K562 (cell line): ENCODE measurements at regions not wholly inside any gene's neighbourhood (a gene's known extent, or its start where the extent isn't known, plus 50 kb on each side); places are given as distances from the start of the nearest gene placed in this dataset.

ENCODE experiments used
- ATAC-seq: fragments of 200-7000 bp; cut with Tn5 transposase; 3 replicates; pipeline ENCODE4 v1.9.1; 2020; ENCODE audit warnings: moderate library complexity
- BruUV-seq: library from RNA; stranded (reverse); fragments of 400-500 nt; replicated peaks from 2 replicates; lab custom pipeline; 2021; lab: Mats Ljungman, UMichigan
- CTCF ChIA-PET: fragments of 300-600 bp; formaldehyde crosslinking; extraction: SDS; loops from one replicate; lab custom pipeline; 2021; ENCODE audit warnings: low intra/inter-chr PET ratio; lab: Yijun Ruan, JAX
- POLR2A ChIA-PET: fragments of 300-600, 350-650 bp; sonication (Branson Sonifier 250); formaldehyde crosslinking; extraction: SDS; loops from one replicate; lab custom pipeline; 2021; ENCODE audit warnings: antibody characterized with exemption, inconsistent platforms; lab: Yijun Ruan, JAX
- DNase-seq, 4 experiments: peaks; one replicate each; pipeline versions ENCODE4 v3.0.0 to v3.0.0-alpha.2; 2011 to 2018; ENCODE audit warnings: low spot score in 3 of 4, mixed read lengths in 3 of 4; ENCODE audit errors: extremely low read depth in 1 of 4
- FAIRE-seq: peaks from 2 replicates; lab custom pipeline; 2011; peaks lifted over from hg19 to GRCh38; lab: Jason Lieb, UNC
- H2AFZ ChIP-seq: 2 replicates; pipeline ENCODE4 v1.6.0; 2011; ENCODE audit warnings: low read depth, low read length, control low read depth, inconsistent platforms
- H3K27ac ChIP-seq: fragments of 200-600 bp; 3 replicates; pipeline ENCODE4 v1.8.0; 2011; ENCODE audit warnings: low read depth, mild to moderate bottlenecking, control low read depth, inconsistent platforms, low read length, moderate library complexity, mixed read lengths; ENCODE audit errors: extremely low read depth
- H3K27me3 ChIP-seq, 2 experiments: fragments of 300-600 bp in 1 of 2; 2 replicates in 1 of 2; 3 replicates in 1 of 2; pipeline versions ENCODE4 v1.6.0 to v1.8.0; 2011; ENCODE audit warnings: inconsistent platforms in 2 of 2, low read length in 2 of 2, mild to moderate bottlenecking in 1 of 2, mixed read lengths in 1 of 2, moderate library complexity in 1 of 2; ENCODE audit not compliant: control insufficient read depth in 2 of 2, insufficient read depth in 2 of 2
- H3K36me3 ChIP-seq: fragments of 300-600 bp; 3 replicates; pipeline ENCODE4 v1.8.0; 2011; ENCODE audit warnings: mild to moderate bottlenecking, low read length, inconsistent platforms; ENCODE audit not compliant: control insufficient read depth, insufficient read depth
- H3K4me1 ChIP-seq, 2 experiments: fragments of 200-600 bp in 1 of 2; replicated peaks in 1 of 2; 2 replicates in 1 of 2; 3 replicates in 1 of 2; pipeline versions ENCODE4 v1.5.1 to v1.8.0; 2011; ENCODE audit warnings: inconsistent platforms in 2 of 2, low read length in 2 of 2, mild to moderate bottlenecking in 1 of 2, mixed read lengths in 1 of 2, moderate library complexity in 1 of 2; ENCODE audit not compliant: control insufficient read depth in 2 of 2, insufficient read depth in 2 of 2
- H3K4me2 ChIP-seq: 2 replicates; pipeline ENCODE4 v1.6.1; 2011; ENCODE audit warnings: low read length, control low read depth, inconsistent platforms, mixed read lengths; ENCODE audit not compliant: insufficient read depth
- H3K4me3 ChIP-seq: fragments of 200-600 bp; sonication (generic), shearing (Covaris generic); 2 replicates; pipeline ENCODE4 v1.5.1; 2016; ENCODE audit warnings: control low read depth, inconsistent platforms
- H3K79me2 ChIP-seq: fragments of 200-600 bp; 3 replicates; pipeline ENCODE4 v1.8.0; 2011; ENCODE audit warnings: low read length, inconsistent platforms; ENCODE audit not compliant: control insufficient read depth, insufficient read depth
- H3K9ac ChIP-seq, 2 experiments: 2 replicates each; pipeline versions ENCODE4 v1.6.0 to v1.6.1; 2011; ENCODE audit warnings: low read depth in 2 of 2, low read length in 2 of 2, control low read depth in 1 of 2, inconsistent platforms in 1 of 2, mild to moderate bottlenecking in 1 of 2, mixed read lengths in 1 of 2; ENCODE audit not compliant: insufficient read depth in 1 of 2
- H3K9me1 ChIP-seq: one replicate; pipeline ENCODE4 v1.6.0; 2011; ENCODE audit warnings: inconsistent platforms, mild to moderate bottlenecking, low read length, moderate library complexity; ENCODE audit not compliant: control insufficient read depth, insufficient read depth
- H3K9me3 ChIP-seq: replicated peaks from 2 replicates; pipeline ENCODE4 v1.5.1; 2011; ENCODE audit warnings: low read depth, low read length, inconsistent platforms; ENCODE audit not compliant: control insufficient read depth, insufficient read depth
- H4K20me1 ChIP-seq: replicated peaks from 2 replicates; pipeline ENCODE4 v1.6.1; 2011; ENCODE audit warnings: low read length, inconsistent platforms, mixed read lengths; ENCODE audit not compliant: control insufficient read depth, insufficient read depth
- ATF2 ChIP-seq: sonication (generic); formaldehyde crosslinking; IDR thresholded peaks from 2 replicates; pipeline ENCODE4 v1.8.1; 2022; ENCODE audit warnings: missing genetic modification reagents
- FOXA1 ChIP-seq: fragments of 450-650 bp; IDR thresholded peaks from 2 replicates; pipeline ENCODE4 v1.6.1; 2016; ENCODE audit warnings: mild to moderate bottlenecking, borderline replicate concordance
- FOXK1 ChIP-seq: sonication (generic); formaldehyde crosslinking; IDR thresholded peaks from 2 replicates; pipeline ENCODE4 v1.8.0; 2022; ENCODE audit warnings: missing genetic modification reagents, mild to moderate bottlenecking, borderline replicate concordance
- HIVEP1 ChIP-seq: fragments of 250-450 bp; sonication (Bioruptor Pico); IDR thresholded peaks from 2 replicates; pipeline ENCODE4 v1.4.0; 2020; ENCODE audit warnings: mild to moderate bottlenecking
- MAFG ChIP-seq: fragments of 450-650 bp; conservative IDR thresholded peaks from 2 replicates; pipeline ENCODE4 v1.6.1; 2016; ENCODE audit warnings: missing genetic modification characterization, missing compliant biosample characterization
- SRSF1 ChIP-seq: fragments of 200-400 bp; formaldehyde crosslinking; IDR thresholded peaks from 2 replicates; pipeline ENCODE4 v1.6.1; 2017; ENCODE audit warnings: mild to moderate bottlenecking, low read depth, low read length, moderate library complexity
- TAF1 ChIP-seq: IDR thresholded peaks from 2 replicates; pipeline ENCODE4 v1.6.1; 2011; ENCODE audit warnings: mild to moderate bottlenecking, low read length, moderate library complexity; ENCODE audit not compliant: insufficient read depth, control insufficient read depth, severe bottlenecking; ENCODE audit errors: extremely low read depth
- USF1 ChIP-seq: sonication (generic); formaldehyde crosslinking; IDR thresholded peaks from 2 replicates; pipeline ENCODE4 v1.9.0; 2022; ENCODE audit warnings: mild to moderate bottlenecking, missing genetic modification reagents
- WGBS: fragments of 100-300 bp; shearing (Covaris generic); methylation state at CpG from one replicate; pipeline ENCODE4 v1.1.6; 2016; ENCODE audit warnings: low coverage, mixed read lengths; ENCODE audit not compliant: insufficient coverage; ENCODE audit errors: missing lambda C conversion rate; 5-methylcytosine and 5-hydroxymethylcytosine counted together
- in situ Hi-C: fragments of 300-500 bp; cut with MboI; formaldehyde crosslinking; loops from 4 replicates; pipeline ENCODE4 v1.15.0; 2018; ENCODE audit warnings: inconsistent platforms, mixed read lengths
- intact Hi-C: fragments of 100-400 bp; cut with micrococcal nuclease; formaldehyde crosslinking; loops from 2 replicates; pipeline ENCODE4 v1.14.2; 2022
- TF ChIP-seq, protein P1 (sequence below): fragments of 450-650 bp; formaldehyde crosslinking; IDR thresholded peaks from 2 replicates; pipeline ENCODE4 v1.4.0; 2022; ENCODE audit warnings: missing genetic modification characterization
- TF ChIP-seq, protein P2 (sequence below), 2 experiments: fragments of 450-650 bp in 1 of 2; IDR thresholded peaks; 2 replicates each; pipeline ENCODE4 v1.6.1; 2011 to 2017; ENCODE audit warnings: low read depth in 2 of 2, antibody characterized with exemption in 1 of 2, borderline replicate concordance in 1 of 2, low read length in 1 of 2, mild to moderate bottlenecking in 1 of 2, mixed read lengths in 1 of 2; ENCODE audit not compliant: control insufficient read depth in 1 of 2
- TF ChIP-seq, protein P3 (sequence below), 2 experiments: IDR thresholded peaks; 2 replicates each; pipeline ENCODE4 v1.6.1; 2011; ENCODE audit warnings: borderline replicate concordance in 1 of 2, control low read depth in 1 of 2, low read depth in 1 of 2, low read length in 1 of 2, mild to moderate bottlenecking in 1 of 2, mixed read lengths in 1 of 2, moderate library complexity in 1 of 2; ENCODE audit not compliant: insufficient read depth in 1 of 2, insufficient read length in 1 of 2, poor library complexity in 1 of 2, severe bottlenecking in 1 of 2; ENCODE audit errors: extremely low read depth in 1 of 2

DNA sequence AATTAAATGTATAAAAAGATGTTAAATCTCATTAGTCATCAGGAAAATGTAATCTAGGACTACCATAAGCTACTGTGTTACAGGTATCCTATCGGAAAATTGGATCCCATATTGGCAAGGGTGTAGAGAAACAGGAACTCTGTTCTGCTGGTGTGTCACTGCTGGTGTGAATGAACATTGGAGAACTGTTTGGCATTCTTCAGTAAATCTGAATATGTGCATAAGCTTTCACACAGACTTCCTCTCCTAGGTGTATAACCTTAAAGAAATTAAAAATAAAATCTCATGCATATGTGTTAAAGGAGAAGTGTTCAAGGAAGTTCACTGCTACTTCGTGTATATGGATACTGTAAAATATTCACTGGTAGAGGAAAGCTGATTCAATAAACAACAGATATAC lies 484.6 kb upstream of the TLE4 start:
- Histone ChIP-seq H2AFZ (no peak overlapping the region), H3K4me3 (no peak overlapping the region), H3K27me3 (no peaks in the 10 kb centered on the region), H4K20me1 (no peaks in the 10 kb centered on the region), H3K4me1 (no peaks in the 10 kb centered on the region), H3K9ac (no peak overlapping the region), H3K4me2 (no peak overlapping the region), H3K79me2 (no peaks in the 10 kb centered on the region), H3K36me3 (no peaks in the 10 kb centered on the region), H3K27ac (no peak overlapping the region), H3K9me1 (no peaks in the 10 kb centered on the region), H3K9me3 (no peaks in the 10 kb centered on the region)
- no TSS peak for BruUV-seq
- 0% methylated on average over 2 of the region's 2 CpGs for WGBS
- CTCF ChIA-PET, result no interaction called here
- no peak for ATAC-seq
- POLR2A ChIA-PET, result no interaction called here
- in situ Hi-C loops, result no loop called here
- intact Hi-C loops, result no loop called here
- DNase-seq, result no peak
- no peak for FAIRE-seq
- TF ChIP-seq, protein P1, sequence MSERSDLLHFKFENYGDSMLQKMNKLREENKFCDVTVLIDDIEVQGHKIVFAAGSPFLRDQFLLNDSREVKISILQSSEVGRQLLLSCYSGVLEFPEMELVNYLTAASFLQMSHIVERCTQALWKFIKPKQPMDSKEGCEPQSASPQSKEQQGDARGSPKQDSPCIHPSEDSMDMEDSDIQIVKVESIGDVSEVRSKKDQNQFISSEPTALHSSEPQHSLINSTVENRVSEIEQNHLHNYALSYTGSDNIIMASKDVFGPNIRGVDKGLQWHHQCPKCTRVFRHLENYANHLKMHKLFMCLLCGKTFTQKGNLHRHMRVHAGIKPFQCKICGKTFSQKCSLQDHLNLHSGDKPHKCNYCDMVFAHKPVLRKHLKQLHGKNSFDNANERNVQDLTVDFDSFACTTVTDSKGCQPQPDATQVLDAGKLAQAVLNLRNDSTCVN (CRISPR knock-in tag), result no peak
- TF ChIP-seq USF1 (CRISPR knock-in tag) (no peak), FOXK1 (CRISPR knock-in tag) (no peak), TAF1 (no peak), FOXA1 (no peak), HIVEP1 (CRISPR knock-in tag) (no peak), MAFG (no peak), ATF2 (CRISPR knock-in tag) (no peak), SRSF1 (no peak)
- TF ChIP-seq, protein P2, sequence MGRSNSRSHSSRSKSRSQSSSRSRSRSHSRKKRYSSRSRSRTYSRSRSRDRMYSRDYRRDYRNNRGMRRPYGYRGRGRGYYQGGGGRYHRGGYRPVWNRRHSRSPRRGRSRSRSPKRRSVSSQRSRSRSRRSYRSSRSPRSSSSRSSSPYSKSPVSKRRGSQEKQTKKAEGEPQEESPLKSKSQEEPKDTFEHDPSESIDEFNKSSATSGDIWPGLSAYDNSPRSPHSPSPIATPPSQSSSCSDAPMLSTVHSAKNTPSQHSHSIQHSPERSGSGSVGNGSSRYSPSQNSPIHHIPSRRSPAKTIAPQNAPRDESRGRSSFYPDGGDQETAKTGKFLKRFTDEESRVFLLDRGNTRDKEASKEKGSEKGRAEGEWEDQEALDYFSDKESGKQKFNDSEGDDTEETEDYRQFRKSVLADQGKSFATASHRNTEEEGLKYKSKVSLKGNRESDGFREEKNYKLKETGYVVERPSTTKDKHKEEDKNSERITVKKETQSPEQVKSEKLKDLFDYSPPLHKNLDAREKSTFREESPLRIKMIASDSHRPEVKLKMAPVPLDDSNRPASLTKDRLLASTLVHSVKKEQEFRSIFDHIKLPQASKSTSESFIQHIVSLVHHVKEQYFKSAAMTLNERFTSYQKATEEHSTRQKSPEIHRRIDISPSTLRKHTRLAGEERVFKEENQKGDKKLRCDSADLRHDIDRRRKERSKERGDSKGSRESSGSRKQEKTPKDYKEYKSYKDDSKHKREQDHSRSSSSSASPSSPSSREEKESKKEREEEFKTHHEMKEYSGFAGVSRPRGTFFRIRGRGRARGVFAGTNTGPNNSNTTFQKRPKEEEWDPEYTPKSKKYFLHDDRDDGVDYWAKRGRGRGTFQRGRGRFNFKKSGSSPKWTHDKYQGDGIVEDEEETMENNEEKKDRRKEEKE (IDR thresholded peaks at IDR 0.05; ENCODE audit: borderline replicate concordance in 1 of 2, control insufficient read depth in 1 of 2, low read depth in 2 of 2, low read length in 1 of 2), result no peak
- TF ChIP-seq, protein P3, sequence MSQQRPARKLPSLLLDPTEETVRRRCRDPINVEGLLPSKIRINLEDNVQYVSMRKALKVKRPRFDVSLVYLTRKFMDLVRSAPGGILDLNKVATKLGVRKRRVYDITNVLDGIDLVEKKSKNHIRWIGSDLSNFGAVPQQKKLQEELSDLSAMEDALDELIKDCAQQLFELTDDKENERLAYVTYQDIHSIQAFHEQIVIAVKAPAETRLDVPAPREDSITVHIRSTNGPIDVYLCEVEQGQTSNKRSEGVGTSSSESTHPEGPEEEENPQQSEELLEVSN (IDR thresholded peaks at IDR 0.05; ENCODE audit: borderline replicate concordance in 1 of 2, extremely low read depth in 1 of 2, insufficient read depth in 1 of 2, insufficient read length in 1 of 2, low read depth in 1 of 2, low read length in 1 of 2, poor library complexity in 1 of 2, severe bottlenecking in 1 of 2), result no peak
